Muscle of leg (tissue), 3 donors: ENCODE measurements at regions not wholly inside any gene's neighbourhood (a gene's known extent, or its start where the extent isn't known, plus 50 kb on each side); places are given as distances from the start of the nearest gene placed in this dataset.
A peak's percentile ranks its signal among the peaks of the same experiment; 100 is the strongest.

Experiments used
- DNase-seq: peaks from one replicate; pipeline ENCODE4 v3.0.0; 2013
- H3K27ac ChIP-seq: one replicate; pipeline ENCODE4 v1.5.1; 2013; ENCODE audit warnings: mild to moderate bottlenecking, low read length, control low read depth
- H3K27me3 ChIP-seq: one replicate; pipeline ENCODE4 v1.6.1; 2013; ENCODE audit warnings: low read length; ENCODE audit not compliant: control insufficient read depth, insufficient read depth
- H3K36me3 ChIP-seq: one replicate; pipeline ENCODE4 v1.6.1; 2013; ENCODE audit warnings: low read length; ENCODE audit not compliant: control insufficient read depth, insufficient read depth
- H3K4me1 ChIP-seq: one replicate; pipeline ENCODE4 v1.6.1; 2013; ENCODE audit warnings: low read length; ENCODE audit not compliant: control insufficient read depth, insufficient read depth
- H3K4me3 ChIP-seq: one replicate; pipeline ENCODE4 v1.5.1; 2013; ENCODE audit warnings: low read length, control low read depth
- H3K9me3 ChIP-seq: replicated peaks from 2 replicates; pipeline ENCODE4 v1.6.1; 2013; ENCODE audit warnings: low read depth, low read length; ENCODE audit not compliant: control insufficient read depth
- WGBS: methylation state at CpG from one replicate; pipeline ENCODE4 v1.1.5; 2013; ENCODE audit warnings: missing lambda C conversion rate; ENCODE audit not compliant: insufficient coverage; 5-methylcytosine and 5-hydroxymethylcytosine counted together

- Histone ChIP-seq H3K4me3 (no peak overlapping the region), H3K27me3 (no peaks in the 10 kb centered on the region)
- no CpG with 5 or more reads among the region's 1 CpG for WGBS
Measured at GRCh38 chr4:74638001-74638400, 156.3 kb downstream of the BTC start.

GRCh38 chr4:74638689-74639088, 155.6 kb downstream of the BTC start:
- Histone ChIP-seq H3K27me3 (no peaks in the 10 kb centered on the region), H3K36me3 (no peaks in the 10 kb centered on the region), H3K4me3 (no peak overlapping the region), H3K9me3 (no peaks in the 10 kb centered on the region), H3K4me1 (no peaks in the 10 kb centered on the region), H3K27ac (no peak overlapping the region)
- no peak for DNase-seq
- 84% methylated on average over 2 of the region's 3 CpGs for WGBS

More at GRCh38 chr4:74638001-74638400, 156.3 kb downstream of the BTC start:
- Histone ChIP-seq H3K4me1 (no peaks in the 10 kb centered on the region), H3K36me3 (no peaks in the 10 kb centered on the region), H3K27ac (no peak overlapping the region), H3K9me3 (no peaks in the 10 kb centered on the region)
- DNase-seq = no peak

- Histone ChIP-seq H3K4me3 (no peak overlapping the region), H3K27me3 (no peaks in the 10 kb centered on the region), H3K9me3 (no peaks in the 10 kb centered on the region), H3K36me3 (no peaks in the 10 kb centered on the region), H3K27ac (no peak overlapping the region), H3K4me1 (no peaks in the 10 kb centered on the region)
- DNase-seq = peak; percentile 22
- WGBS = no CpG with 5 or more reads among the region's 4 CpGs
Measured at GRCh38 chr4:74640111-74640903, 154.0 kb downstream of the BTC start.

DNA sequence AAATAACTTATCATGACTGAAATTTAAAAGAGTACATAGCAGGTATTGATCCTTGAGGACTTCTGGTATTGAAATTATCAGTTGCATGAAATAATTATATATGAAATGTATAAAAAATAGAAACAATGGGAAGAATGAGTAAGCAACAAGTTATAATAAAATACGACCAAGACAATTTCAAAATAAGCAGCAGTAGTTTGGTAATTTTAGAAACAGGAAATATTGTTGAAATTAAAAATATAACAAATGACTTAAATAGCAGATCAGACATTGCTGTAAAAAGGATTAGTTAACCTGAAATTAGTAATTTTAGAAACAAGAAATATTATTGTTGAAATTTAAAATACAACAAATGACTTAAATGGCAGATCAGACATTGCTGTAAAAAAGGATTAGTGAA, 152.3 kb downstream of the BTC start:
- no peak for DNase-seq
- Histone ChIP-seq H3K4me3 (no peak overlapping the region), H3K27ac (no peak overlapping the region), H3K9me3 (no peaks in the 10 kb centered on the region), H3K27me3 (no peaks in the 10 kb centered on the region), H3K36me3 (no peaks in the 10 kb centered on the region), H3K4me1 (no peaks in the 10 kb centered on the region)
- no CpG with 5 or more reads among the region's 1 CpG for WGBS

GRCh38 chr4:74649193-74649592, 145.1 kb downstream of the BTC start:
- Histone ChIP-seq H3K9me3 (no peaks in the 10 kb centered on the region), H3K4me3 (no peak overlapping the region), H3K36me3 (no peaks in the 10 kb centered on the region), H3K4me1 (no peaks in the 10 kb centered on the region), H3K27me3 (no peaks in the 10 kb centered on the region), H3K27ac (no peak overlapping the region)
- no peak for DNase-seq
- WGBS = no CpG with 5 or more reads among the region's 1 CpG

DNA sequence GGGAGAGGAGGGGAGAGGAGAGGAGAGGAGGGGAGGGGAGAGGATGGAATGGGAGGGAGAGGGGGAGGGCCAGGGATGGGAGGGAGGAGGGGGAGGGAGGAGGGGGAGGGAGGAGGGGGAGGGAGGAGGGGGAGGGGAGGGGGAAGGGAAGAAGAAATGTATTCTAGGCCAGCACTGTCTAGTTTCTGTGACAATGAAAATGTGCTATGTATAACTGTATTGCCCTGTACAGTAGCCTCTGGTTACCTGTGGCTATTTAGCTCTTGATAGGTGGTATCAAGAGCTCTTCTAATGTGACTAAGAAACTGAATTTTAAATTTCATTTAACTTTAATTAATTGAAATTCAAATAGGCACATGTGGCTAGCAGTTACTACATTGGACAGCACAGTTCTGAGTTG, 143.1 kb downstream of the BTC start:
- no peaks in the 10 kb centered on the region for H3K4me1 ChIP-seq
- H3K4me3 ChIP-seq = no peak overlapping the region
- no peaks in the 10 kb centered on the region for H3K27me3 ChIP-seq
- no peak overlapping the region for H3K27ac ChIP-seq
- no peaks in the 10 kb centered on the region for H3K9me3 ChIP-seq
- DNase-seq = no peak
- H3K36me3 ChIP-seq = no peaks in the 10 kb centered on the region

- no CpG with 5 or more reads among the region's 7 CpGs for WGBS
- no peak overlapping the region for H3K27ac ChIP-seq
- no peaks in the 10 kb centered on the region for H3K9me3 ChIP-seq
- DNase-seq = no peak
- no peaks in the 10 kb centered on the region for H3K27me3 ChIP-seq
- H3K4me3 ChIP-seq = no peak overlapping the region
- H3K36me3 ChIP-seq = no peaks in the 10 kb centered on the region
- no peaks in the 10 kb centered on the region for H3K4me1 ChIP-seq
Measured at GRCh38 chr4:74653331-74654229, 140.7 kb downstream of the BTC start.

GRCh38 chr4:74654230-74654681, 140.1 kb downstream of the BTC start:
- DNase-seq = no peak
- no peaks in the 10 kb centered on the region for H3K9me3 ChIP-seq
- H3K36me3 ChIP-seq = no peaks in the 10 kb centered on the region
- no peak overlapping the region for H3K4me3 ChIP-seq
- no peaks in the 10 kb centered on the region for H3K4me1 ChIP-seq
- 39% methylated on average over 3 of the region's 8 CpGs for WGBS
- H3K27ac ChIP-seq = no peak overlapping the region
- H3K27me3 ChIP-seq = no peaks in the 10 kb centered on the region

DNA sequence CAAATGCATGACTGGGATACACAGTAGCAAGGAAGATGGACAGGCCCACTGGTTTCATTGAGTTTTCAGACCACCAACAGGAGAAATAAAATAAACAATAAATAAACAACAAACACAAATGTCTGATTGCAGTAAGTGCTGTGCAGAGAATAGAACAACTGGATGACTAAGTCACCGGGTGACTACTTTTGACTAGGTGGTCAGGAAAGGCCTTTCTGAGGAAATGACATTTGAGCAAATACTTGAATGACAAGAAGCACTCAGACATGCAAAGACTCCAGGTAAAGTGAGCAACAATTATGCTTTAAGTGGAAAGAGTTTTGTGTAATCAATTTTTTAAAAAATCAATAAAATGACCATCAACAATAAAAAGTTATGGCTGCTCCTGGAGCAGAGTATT, 137.7 kb downstream of the BTC start:
- no CpG with 5 or more reads among the region's 1 CpG for WGBS
- no peaks in the 10 kb centered on the region for H3K27me3 ChIP-seq

GRCh38 chr4:74658116-74658515, 136.2 kb downstream of the BTC start:
- Histone ChIP-seq H3K4me3 (no peak overlapping the region), H3K27ac (no peak overlapping the region), H3K36me3 (no peaks in the 10 kb centered on the region), H3K4me1 (no peaks in the 10 kb centered on the region), H3K27me3 (no peaks in the 10 kb centered on the region), H3K9me3 (no peaks in the 10 kb centered on the region)
- WGBS = no CpG with 5 or more reads among the region's 1 CpG
- no peak for DNase-seq

More for the DNA sequence above, 137.7 kb downstream of the BTC start:
- H3K27ac ChIP-seq = no peak overlapping the region
- H3K9me3 ChIP-seq = no peaks in the 10 kb centered on the region
- H3K4me1 ChIP-seq = no peaks in the 10 kb centered on the region
- DNase-seq = no peak
- H3K36me3 ChIP-seq = no peaks in the 10 kb centered on the region
- no peak overlapping the region for H3K4me3 ChIP-seq
